ENCODE measurements at regions not wholly inside any gene's neighbourhood (a gene's known extent, or its start where the extent isn't known, plus 50 kb on each side); places are given as distances from the start of the nearest gene placed in this dataset.
"Not testable (repeated sequence)": the region's sequence is repeated elsewhere in the genome, so short reads cannot be mapped to it uniquely, and the experiment has no call there.

DNA sequence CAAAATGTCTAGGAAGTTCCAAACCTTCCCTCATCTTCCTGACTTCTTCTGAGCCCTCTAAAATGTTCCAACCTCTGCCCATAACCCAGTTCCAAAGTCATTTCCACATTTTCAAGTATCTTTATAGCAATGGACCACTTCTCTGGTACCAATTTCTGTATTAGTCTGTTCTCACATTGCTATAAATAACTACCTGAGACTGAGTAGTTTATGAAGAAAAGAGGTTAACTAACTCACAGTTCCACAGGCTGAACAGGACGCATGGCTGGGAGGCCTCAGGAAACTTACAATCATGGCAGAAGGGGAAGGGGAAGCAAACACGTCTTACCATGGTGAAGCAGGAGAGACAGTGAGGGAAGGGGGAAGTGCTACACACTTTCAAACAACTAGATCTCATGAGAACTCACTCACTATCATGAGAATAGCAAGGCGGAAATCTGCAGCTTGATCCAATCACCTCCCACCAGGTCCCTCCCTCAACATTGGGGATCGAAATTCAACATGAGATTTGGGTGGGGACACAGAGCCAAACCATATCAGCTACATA, 213.2 kb upstream of the MGAT5 start:
- peak; percentile 56 for DNase-seq

GRCh38 chr2:134041877-134042276, 212.0 kb upstream of the MGAT5 start:
- peak; percentile 69 for DNase-seq

- not testable (repeated sequence) for DNase-seq
Observed at GRCh38 chr2:134043028-134043427, 210.8 kb upstream of the MGAT5 start.

GRCh38 chr2:134052173-134052572, 201.7 kb upstream of the MGAT5 start:
- peak; percentile 90 for DNase-seq

- DNase-seq = no peak
Observed at GRCh38 chr2:134056173-134056572, 197.7 kb upstream of the MGAT5 start.

DNA sequence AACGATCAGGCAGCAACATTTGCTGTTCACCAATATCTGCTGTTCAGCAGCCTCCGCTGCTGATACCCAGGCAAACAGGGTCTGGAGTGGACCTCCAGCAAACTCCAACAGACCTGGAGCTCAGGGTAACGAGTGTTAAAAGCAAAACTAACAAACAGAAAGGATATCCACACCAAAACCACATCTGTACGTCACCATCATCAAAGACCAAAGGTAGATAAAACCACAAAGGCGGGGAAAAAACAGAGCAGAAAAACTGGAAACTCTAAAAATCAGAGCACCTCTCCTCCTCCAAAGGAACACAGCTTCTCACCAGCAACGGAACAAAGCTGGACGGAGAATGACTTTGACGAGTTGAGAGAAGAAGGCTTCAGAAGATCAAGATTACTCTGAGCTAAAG, 192.8 kb upstream of the MGAT5 start:
- not testable (repeated sequence) for DNase-seq

GRCh38 chr2:134062235-134062634, 191.6 kb upstream of the MGAT5 start:
- not testable (repeated sequence) for DNase-seq

DNA sequence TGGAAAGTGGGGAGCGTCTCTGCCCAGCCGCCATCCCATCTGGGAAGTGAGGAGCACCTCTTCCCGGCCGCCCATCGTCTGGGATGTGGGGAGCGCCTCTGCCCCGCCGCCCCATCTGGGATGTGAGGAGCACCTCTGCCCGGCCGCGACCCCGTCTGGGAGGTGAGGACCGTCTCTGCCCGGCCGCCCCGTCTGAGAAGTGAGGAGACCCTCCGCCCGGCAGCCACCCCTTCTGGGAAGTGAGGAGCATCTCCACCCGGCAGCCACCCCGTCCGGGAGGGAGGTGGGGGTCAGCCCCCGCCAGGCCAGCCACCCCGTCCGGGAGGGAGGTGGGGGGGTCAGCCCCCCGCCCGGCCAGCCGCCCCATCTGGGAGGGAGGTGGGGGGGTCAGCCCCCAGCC, 190.0 kb upstream of the MGAT5 start:
- DNase-seq = not testable (repeated sequence)

DNA sequence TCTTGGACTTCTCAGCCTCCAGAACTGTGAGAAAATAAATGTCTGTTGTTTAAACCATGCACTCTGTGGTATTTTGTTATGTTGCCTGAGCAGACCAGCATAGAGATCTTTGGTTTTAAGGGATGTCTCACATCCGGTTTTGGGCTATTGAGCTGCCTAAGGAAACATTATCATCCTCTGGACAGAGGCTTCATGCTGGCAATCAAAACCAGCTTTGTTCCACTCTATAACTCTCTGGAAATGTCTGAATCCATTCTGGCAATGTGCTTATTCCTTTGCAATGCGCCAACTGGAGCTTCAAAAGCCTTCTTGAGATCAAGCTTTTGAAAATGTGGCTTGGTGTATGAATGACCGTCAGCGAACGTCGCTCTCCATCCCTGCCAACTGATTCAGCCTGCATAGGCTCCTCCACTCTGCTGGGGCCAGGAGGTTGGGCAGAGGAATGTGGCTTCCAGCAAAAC, 183.6 kb upstream of the MGAT5 start:
- DNase-seq = peak; percentile 28

GRCh38 chr2:134072341-134072740, 181.5 kb upstream of the MGAT5 start:
- DNase-seq = no peak

- peak; percentile 21 for DNase-seq
Observed at GRCh38 chr2:134073023-134073422, 180.8 kb upstream of the MGAT5 start.

GRCh38 chr2:134074619-134075018, 179.3 kb upstream of the MGAT5 start:
- DNase-seq = no peak

GRCh38 chr2:134075204-134075603, 178.7 kb upstream of the MGAT5 start:
- DNase-seq = no peak

GRCh38 chr2:134078354-134078753, 175.5 kb upstream of the MGAT5 start:
- peak; percentile 91 for DNase-seq

GRCh38 chr2:134079373-134079772, 174.5 kb upstream of the MGAT5 start:
- DNase-seq = peak; percentile 87

DNA sequence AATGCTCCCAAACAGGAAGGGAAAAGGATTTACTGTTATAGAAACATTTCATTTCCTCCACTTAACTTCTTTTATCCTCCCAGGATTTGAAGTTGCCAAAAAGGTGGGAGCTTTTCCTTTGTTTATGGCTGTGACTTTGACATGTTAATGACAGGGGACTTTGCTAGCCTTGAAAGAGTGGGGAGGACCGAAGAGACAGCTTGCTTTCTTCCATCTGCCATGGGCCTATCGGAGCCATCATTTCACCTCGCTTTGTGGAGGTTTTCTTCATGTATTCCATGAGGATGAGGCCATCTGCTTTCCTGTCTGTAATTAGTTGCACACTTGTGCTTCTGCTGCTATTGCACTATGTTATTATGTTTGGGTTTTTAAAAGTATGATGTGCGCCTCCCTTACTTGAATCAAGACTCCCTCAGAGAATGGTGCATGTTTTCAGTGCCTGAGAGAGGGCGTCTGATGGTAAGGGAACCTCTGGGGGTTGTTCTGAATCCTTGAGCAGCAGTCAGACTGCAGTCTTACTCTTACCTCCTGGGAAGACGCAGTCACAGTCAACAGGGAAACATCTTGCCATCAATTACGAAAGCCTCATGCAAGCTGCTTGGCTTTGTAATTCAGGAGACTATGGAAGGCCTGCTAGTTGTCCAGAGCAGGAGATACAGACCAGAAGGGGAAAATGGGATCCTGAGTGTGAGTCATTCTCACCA, 173.3 kb upstream of the MGAT5 start:
- no peak for DNase-seq

- DNase-seq = no peak
Observed at GRCh38 chr2:134081238-134081938, 172.5 kb upstream of the MGAT5 start.

- no peak for DNase-seq
Observed at GRCh38 chr2:134083548-134083947, 170.3 kb upstream of the MGAT5 start.

GRCh38 chr2:134086594-134087219, 167.2 kb upstream of the MGAT5 start:
- DNase-seq = no peak

GRCh38 chr2:134087371-134087921, 166.4 kb upstream of the MGAT5 start:
- DNase-seq = no peak

GRCh38 chr2:134089454-134089853, 164.4 kb upstream of the MGAT5 start:
- no peak for DNase-seq

DNA sequence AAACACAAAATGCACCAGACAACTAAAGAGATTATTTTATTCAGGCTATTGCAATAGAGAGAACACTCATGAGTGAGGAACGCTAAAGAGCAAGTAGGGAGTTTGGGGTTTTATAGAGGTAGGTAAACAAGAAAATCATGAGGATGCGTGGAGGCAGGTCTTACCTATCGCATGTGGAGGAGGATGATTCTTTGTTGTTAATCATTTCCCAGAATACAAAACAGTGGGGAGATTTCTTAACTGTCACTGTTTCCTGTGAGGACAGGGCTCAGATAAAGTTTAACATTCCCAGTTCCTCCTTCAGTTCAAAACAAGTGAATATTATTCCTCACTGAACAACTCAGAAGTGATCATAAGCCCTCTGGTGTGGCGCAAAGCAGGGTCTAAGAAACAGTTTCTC, 156.1 kb upstream of the MGAT5 start:
- DNase-seq = peak; percentile 57

DNA sequence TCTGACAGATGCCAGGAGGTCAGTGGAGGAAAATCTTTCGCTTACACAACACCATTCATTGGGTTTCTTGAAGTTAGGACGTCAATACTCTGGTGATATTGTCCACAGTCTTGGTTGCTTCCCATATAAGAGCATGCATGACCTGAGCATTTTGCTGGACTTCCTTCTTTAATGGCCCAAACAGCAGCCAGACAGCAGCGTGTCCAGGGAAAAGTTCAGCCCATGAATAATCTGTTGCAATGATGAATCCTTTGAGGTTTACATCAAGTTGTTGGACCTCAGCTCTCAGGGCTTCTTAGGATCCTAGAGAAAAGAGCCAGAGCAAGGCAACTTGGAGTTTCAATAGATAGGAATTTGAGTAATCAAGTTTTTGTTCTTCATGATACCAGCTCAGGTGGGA, 155.6 kb upstream of the MGAT5 start:
- no peak for DNase-seq
